NCI-H748 treated with DMSO at 0.1 percent for 48 hours (cell line): ENCODE measurements at regions not wholly inside any gene's neighbourhood (a gene's known extent, or its start where the extent isn't known, plus 50 kb on each side); places are given as distances from the start of the nearest gene placed in this dataset.
"Not testable (repeated sequence)": the region's sequence is repeated elsewhere in the genome, so short reads cannot be mapped to it uniquely, and the experiment has no call there.

ENCODE experiments used
- DNase-seq: peaks from one replicate; lab custom pipeline; 2025; lab: John Stamatoyannopoulos, UW

DNA sequence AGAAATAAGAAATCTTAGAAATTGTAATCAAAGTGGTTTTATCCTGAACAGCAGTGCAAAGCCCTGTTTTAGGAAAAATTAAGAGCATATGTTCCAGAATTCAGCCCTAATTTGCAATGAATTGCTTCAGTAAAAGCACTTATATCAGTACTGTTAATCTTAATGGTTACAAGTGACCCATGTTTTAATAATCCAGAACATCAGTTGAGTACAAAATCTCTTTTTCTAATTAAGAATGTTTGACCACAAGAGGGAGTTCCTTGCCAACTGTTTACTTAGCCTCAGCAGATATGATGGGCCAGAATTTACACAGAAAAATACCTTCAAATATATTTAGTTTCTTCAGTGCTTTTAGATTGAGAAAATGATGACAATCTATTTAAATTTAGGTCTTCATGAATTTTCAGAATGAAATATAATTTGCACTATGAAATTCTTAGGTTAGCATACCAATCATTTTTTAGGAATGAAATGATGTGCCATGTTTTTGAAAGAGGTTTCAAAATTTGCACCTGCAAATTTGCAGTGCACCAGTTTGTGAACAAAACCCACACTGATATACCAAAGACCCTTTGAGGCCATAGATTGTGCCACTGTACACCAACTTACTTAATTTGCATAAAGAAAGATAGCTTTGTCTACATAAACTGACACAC lies 926.3 kb upstream of the ARRDC3 start:
- peak; percentile 72 for DNase-seq

GRCh38 chr5:92308679-92309078 lies 925.6 kb upstream of the ARRDC3 start:
- DNase-seq = no peak

GRCh38 chr5:92302356-92302755 lies 919.2 kb upstream of the ARRDC3 start:
- not testable (repeated sequence) for DNase-seq

- DNase-seq = no peak
These were observed 900.4 kb upstream of the ARRDC3 start for GRCh38 chr5:92283521-92283920.

DNA sequence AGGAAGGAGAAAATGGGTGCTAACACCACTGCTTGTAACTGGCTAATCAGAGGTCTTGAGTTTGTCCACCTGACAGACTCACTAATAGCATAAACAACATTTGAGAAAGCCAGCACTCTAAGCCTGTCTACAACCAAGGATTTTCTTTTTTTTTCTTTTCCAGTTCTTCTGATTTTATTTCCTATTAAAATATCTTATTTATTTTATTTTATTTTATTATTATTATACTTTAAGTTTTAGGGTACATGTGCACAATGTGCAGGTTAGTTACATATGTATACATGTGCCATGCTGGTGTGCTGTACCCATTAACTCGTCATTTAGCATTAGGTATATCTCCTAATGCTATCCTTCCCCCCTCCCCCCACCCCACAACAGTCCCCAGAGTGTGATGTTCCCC lies 888.6 kb upstream of the ARRDC3 start:
- DNase-seq = not testable (repeated sequence)

DNA sequence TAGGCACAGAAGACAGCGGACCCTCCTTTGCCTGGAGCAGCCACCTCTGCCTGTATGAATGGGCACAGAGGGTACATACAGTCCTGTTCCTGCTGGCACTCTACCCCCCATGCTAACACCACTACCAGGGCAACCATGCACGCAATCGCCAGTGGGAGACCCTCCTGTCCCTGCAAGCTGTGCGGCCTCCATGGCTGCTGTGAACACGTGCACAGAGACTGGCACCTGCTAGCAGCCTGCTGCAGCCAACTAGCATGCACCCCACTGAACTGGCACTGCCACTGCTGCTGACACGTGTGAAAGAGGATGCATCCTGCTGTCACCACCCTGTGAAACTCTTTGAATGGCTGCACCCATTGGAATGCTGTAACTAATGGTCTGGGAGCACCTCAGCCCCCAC lies 885.2 kb upstream of the ARRDC3 start:
- DNase-seq = no peak

- no peak for DNase-seq
These were observed 884.7 kb upstream of the ARRDC3 start for GRCh38 chr5:92267830-92268229.

DNA sequence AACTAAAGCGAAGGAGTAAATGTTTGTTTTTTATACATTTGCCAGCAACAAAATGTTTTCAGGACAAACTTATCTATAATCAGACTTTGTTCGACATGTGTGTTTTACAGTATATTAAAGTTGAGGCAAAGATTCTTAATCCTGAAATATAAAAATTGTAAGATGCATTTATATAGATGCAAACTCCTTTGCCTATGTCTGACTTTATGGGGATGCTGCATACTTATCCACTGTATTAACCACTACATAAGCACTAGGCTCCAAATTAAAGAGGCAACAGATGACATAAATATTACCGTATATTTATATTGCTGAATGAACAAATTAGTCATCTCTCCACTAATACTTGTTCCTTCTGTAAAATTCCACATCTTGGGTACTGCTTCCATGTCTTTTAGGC lies 882.7 kb upstream of the ARRDC3 start:
- DNase-seq = no peak

GRCh38 chr5:92255605-92256004 lies 872.5 kb upstream of the ARRDC3 start:
- not testable (repeated sequence) for DNase-seq

DNA sequence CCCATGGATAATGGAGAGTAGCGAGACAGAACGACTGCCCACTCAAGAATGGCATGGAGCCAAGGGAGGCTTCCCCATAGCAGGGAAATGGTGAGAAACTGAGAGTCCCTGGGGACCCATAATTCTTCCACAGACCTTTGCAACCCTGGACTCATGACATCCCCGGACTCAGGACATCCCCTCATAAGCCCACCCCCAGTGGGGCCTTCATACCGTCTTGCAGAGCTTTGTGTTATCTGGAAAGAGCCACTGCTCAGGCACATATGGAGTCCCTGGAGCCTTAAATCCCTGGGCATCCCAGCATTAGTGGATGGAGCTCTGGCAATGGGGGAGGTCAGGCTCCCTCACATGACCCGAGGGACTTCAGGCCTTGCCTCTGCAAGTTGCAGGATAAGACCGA lies 865.4 kb upstream of the ARRDC3 start:
- no peak for DNase-seq

GRCh38 chr5:92242170-92242569 lies 859.1 kb upstream of the ARRDC3 start:
- DNase-seq = no peak

DNA sequence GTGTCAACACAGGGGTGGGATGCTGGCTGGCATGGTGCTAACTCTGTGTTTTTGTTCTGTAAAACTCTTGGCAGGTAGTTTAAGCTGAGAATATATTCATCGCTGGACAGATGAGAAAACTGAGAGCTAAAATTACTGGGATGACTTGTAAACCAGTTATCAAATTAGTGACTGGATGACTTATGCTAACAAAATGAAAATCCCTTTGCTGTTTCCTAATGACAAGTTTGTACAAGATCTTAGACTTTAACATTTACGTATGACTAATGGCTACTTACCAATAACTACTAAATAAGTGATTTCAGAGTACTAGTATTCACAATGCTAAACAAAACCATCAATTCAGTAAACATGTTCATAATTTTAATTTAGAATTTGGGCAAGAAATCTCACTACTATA lies 854.8 kb upstream of the ARRDC3 start:
- no peak for DNase-seq

DNA sequence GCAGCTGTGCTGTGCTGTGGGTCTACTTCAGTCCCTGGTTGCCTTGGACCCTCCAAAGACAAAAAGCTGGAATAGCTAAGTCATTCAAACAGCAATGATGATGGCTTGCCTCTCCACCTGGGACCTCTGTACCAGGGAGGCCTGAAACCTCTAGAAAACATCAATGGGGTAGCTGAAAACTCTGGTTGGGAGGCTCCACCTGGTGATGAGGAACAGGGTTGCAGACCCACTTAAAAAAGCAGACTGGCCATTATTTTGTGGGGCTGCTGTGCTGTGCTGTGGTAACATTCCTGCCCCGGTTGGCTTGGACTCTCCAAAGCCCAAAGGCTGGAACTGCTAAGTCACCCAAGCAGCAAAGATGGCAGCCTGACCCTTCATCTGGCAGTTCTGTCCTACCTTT lies 839.3 kb upstream of the ARRDC3 start:
- no peak for DNase-seq

DNA sequence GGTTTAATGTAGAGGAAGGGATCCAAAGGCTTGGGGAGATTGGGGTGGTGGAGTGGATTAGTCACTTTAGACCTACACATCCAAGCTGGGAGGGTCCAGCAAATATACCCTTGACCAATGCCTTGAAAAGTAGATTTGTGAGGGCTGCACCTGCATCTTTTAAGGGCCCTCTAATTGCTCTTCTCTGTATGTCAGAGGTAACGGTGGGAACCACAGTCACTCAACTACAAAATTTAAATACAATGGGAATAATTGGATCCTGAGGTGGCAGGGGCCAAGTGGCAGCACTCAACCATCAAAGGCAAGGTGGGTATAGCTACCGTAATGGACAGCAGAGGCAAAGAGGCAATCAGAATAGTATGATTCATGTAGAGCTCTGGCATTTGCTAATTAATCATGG lies 833.7 kb upstream of the ARRDC3 start:
- DNase-seq = not testable (repeated sequence)

GRCh38 chr5:92215116-92215515 lies 832.0 kb upstream of the ARRDC3 start:
- no peak for DNase-seq

GRCh38 chr5:92208265-92208664 lies 825.1 kb upstream of the ARRDC3 start:
- no peak for DNase-seq

- no peak for DNase-seq
These were observed 824.0 kb upstream of the ARRDC3 start for GRCh38 chr5:92207151-92207550.

- no peak for DNase-seq
These were observed 823.6 kb upstream of the ARRDC3 start for GRCh38 chr5:92206681-92207080.

- DNase-seq = not testable (repeated sequence)
These were observed 815.9 kb upstream of the ARRDC3 start for GRCh38 chr5:92199035-92199434.

- no peak for DNase-seq
These were observed 798.5 kb upstream of the ARRDC3 start for GRCh38 chr5:92181656-92182055.

DNA sequence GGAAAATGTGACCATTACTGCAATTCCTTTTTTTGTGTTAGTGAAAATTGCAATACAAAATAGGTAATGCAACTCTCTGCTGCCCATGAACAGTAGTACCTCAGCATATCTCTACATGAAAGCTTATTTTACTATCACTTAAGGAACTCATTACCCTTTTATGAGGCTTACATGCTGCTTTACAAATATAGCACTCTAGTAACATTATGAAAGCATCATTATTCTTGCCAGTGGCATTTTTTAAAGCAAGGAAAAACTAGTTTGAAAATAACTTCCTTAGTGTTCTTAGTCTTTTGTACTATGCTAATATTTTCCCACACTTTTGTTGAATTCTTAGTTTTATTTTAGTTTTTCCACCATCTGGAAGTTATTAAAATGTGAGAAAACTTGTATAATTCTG lies 797.3 kb upstream of the ARRDC3 start:
- no peak for DNase-seq

- no peak for DNase-seq
These were observed 796.5 kb upstream of the ARRDC3 start for GRCh38 chr5:92179651-92180050.

DNA sequence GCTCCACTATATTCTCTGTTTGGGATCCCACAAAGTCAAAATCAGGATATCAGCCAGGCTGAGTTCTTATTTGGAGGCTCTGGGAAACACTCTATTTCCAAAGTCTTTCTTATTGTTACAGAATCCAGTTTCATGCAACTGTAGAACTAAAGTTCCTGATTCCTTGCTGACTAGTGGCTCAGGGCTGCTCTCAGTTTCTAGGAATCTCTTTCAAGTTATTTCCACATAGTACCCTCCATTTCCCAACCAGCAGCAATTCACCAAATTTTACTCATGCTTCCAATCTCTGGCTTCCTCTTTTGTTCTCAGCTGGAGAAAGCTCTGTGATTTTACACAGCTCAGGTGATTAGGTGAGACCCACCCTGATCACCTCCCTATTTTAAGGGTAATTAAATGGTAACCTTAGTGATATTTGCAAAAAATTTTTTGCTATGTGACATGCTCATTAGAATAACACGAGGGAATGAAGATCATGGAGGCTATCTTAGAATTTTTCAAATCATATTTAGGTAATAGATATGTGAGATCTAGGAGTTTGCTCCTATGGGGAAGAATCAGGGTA lies 794.9 kb upstream of the ARRDC3 start:
- DNase-seq = no peak

DNA sequence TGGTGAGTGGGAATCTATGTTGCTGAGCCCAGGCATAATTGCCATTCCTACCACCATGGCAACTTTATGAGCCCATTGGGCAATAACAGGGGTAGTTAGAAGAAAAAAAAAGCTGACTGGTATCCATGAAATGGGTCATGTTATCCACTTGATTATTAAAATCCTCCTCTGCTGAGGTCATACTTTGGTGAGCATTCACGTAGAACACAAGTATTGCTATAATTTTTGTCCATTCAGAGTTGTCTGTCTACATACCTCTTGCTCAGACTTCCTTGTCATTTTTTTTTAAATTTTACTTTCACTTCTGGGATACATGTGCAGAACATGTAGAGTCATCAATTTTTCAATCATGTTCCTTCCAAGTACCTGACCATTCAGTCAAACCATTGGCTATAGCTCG lies 780.8 kb upstream of the ARRDC3 start:
- DNase-seq = no peak
